Dermis blood vessel endothelial cell (primary cell): ENCODE measurements at regions not wholly inside any gene's neighbourhood (a gene's known extent, or its start where the extent isn't known, plus 50 kb on each side); places are given as distances from the start of the nearest gene placed in this dataset.

Experiments
- DNase-seq: peaks from one replicate; pipeline ENCODE4 v3.0.0; 2010

DNA sequence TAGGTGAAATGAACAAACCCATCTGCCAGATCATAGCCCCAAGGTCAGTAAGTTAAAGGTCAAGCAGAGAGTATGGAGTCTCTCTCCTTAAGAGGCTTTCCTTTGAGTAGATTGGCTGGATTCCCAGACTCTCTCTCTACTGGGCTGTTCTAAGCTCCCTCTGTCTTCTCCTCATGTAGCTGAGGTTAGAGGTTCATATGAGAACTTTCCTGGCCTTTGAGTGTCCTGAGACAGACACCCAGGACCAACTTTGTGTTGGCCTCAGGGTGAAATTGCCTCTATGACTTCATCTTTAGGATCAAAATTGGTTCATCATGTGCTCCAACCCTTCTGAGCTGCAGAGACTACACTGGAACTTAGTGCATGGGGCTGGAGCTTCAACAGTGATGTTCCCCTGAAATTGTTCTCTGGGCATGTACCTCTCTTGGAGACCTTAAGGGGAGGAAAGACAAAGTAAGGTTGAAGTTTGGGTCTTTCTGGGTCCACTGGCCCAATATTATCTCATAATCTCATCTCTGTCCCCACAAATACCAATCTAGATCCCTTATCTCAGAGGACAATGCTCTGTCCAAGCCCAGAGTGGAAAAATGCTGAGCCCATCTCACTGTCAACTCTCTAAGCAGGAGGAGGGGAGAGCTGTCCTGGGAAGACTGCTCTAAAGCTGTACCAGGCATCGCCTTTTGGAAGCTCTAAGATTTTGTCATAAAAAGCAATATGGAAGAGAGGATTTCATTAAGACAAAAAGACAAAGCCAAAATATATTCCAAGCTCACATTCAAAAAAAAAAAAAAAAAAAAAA is 177.3 kb upstream of the ARL4C start:
- no peak for DNase-seq

DNA sequence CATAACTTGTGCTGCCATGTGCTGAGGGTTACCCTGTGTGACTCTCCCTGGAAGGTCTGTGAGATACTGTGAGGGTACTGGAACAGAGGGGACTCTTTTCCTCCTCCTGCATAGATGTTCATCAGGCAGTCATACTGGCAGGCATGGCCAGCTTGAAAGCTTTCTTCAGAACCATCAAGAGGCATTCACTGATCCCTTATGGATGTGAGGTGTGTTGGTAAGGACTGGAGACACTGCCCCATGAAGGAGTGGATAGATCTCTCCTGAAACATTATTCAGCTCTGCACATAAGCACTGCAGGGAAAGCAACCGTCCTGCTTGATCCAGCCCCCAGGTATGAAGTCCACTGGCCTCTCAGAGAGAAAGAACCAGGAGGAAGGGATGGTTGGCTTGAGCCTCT is 176.6 kb upstream of the ARL4C start:
- DNase-seq, result no peak

DNA sequence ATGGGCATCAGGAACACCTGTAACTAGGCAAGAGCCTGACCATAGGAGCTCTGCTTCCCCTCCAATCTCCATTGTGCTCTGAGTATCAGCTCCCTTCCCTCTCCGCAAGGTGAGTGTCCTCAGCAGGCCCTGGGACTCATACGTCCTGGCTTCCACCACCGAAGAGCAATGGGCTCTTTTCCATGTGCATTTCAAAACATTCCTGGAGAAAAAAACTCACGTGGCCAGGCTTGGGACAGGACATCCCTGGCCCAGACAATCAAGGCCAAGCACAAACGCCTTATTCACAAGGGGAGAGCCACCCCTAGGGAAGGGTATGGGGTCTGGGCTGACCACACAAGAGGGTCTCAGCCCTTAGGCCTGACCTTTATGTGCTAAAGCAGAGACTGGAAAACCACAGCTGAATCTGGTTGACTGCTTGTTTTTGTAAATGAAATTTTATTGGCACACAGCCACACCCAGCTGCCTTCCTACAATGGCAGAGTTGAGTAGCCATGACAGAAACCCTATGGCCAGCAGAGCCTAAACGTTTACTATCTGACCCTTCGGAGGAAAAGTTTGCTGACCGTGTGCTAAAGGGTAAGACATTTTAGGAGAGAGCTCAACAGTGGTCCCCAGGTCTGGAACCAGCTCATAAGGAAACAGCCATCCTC is 175.7 kb upstream of the ARL4C start:
- DNase-seq, result peak; percentile 34

DNA sequence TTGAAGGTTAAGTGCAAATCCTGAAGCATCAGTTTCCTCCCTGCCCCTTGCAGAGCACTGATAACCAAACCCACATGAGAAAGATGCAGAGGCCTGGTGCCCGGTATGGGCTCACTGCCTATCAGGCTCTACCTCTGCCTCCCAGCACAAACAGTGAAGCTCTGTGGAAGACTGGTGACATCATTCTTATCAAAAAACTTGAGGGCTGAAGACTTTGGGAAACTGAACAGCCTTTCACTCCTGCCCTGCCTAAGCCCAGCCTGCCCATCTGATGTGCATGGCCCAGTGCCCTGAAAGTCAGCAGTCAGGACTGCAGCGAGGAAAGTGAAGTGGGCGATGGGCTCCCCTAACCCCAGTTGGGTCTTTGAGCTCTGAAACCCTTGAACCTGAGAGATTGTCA is 174.8 kb upstream of the ARL4C start:
- no peak for DNase-seq

DNA sequence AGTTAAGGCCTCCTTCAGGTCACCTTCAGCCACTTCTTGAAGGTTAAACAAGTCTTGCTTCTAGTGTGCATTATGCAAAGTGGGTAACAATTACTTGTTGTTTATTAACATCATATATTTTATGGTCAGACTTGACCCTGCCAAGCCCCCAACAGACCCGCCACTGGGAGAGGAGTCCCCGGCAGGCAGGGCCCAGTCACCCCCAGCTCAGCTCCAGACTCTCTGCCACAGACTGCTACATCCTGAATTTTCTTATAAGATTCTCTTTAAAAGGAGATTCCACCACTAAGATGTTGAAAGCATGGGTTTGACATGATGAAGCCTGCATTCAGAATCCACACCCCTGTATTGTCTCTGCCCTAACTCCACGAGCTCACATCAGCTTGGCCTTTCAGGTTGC is 174.3 kb upstream of the ARL4C start:
- DNase-seq, result no peak

DNA sequence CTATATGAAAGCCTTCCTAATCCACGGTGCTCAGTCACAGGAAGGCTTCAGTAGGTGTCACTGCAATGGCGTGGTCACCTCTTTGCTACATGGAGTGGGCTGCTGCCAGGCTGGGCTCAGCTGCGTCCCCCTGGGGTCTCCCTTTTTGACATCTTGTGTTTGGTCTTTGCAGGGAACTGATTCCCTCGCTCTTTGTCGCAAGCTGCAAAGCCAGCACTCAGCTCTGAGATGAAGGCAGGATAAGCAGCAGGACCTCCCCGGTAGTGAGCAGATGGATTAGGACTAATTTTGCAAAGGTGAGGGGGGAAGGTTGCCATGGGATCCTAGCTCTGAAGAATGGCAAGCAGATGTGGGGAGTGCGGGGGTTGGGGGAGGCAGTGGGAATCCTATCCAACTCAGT is 173.9 kb upstream of the ARL4C start:
- no peak for DNase-seq

DNA sequence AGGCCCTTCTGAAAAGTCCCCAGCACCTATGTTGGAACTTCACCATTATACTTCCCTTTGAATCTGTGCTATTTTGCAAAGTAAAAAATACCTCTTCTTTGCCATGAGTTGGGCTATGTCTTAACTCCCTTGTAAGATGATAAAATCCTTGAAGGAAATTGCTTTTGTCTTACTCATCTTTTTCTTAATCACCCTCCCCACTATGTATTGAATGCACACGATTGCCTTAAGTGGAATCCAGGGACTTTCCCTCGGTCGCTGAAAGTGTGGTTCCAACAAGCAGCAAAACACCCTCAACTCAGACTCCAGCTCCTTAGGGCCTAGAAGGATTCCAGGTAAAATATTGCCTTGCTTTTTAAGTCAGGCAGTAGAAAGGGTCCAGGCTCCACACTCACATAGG is 173.2 kb upstream of the ARL4C start:
- peak; percentile 69 for DNase-seq

DNA sequence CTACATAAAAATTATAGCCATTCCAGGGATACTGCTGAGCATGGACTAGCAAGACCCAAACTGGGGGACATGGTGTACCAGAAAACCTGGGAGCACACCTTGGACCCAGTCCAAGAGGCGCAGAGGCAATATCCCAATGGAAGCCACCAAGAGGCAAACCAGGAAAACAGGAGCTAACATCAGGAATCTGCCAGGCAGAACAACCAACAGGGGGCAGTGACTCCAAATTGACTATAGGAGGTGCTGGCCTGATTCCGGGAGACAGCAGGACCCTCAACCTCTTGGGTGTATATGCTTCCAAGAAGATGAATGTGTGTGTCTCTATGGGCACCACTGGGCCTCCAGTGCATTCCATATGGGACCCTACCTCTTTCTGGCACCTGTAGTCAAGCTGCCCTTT is 172.7 kb upstream of the ARL4C start:
- no peak for DNase-seq

DNA sequence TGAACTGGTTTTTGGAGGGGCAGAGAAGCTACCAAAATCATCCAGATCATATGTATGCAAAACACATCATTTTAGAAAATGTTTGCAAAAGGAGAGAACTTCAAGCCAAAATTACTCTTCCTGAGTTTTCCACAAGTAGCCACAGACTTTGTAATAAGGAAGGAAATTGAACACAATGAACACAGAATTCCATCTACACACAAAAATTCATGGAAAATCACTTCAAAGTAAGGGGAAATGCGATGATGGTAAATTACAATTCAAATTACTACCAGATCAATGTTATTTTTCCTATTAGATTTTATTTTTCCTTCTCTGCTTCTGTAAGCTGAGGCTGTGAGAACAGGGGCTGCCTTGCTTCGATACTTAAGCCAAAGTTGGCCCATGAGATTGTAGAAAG is 172.1 kb upstream of the ARL4C start:
- peak; percentile 62 for DNase-seq

DNA sequence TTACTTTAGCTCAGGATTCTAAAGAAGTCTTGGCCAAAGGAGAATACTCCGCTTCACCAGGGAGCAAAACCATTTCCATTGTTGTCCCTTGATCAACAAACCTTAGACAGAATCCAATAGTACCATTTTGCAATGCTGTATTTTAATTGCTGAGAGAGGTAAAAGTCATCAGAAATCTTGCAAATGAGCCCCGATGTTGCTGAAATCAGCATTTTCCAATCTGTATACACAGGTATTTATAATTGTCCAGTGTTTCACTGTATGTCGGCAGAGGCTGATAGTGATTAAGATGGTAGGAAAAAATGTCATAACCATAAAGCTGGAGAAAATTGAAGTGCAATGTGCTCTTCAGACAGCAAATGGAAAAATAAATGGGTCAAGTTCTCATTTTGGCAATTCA is 170.0 kb upstream of the ARL4C start:
- no peak for DNase-seq

DNA sequence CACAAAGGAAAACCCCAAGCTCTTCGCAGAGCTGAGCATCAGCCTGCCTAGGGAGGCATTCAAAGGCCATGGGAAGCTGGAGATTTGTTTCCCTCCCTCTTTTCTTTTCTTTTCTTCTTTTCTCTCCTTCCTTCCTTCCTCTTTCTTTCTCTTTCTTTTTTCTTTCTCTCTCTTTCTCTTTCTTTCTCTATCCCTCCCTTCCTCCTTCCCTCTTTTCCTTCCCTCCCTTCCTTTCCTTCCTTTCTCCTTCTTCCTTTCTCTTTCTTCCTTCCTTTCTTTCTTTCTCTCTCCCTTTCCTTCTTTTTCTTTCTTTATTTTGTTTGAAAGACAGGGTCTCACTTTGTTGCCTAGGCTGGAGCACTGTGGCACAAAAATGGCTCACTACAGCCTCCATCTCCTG is 168.4 kb upstream of the ARL4C start:
- DNase-seq, result no peak

DNA sequence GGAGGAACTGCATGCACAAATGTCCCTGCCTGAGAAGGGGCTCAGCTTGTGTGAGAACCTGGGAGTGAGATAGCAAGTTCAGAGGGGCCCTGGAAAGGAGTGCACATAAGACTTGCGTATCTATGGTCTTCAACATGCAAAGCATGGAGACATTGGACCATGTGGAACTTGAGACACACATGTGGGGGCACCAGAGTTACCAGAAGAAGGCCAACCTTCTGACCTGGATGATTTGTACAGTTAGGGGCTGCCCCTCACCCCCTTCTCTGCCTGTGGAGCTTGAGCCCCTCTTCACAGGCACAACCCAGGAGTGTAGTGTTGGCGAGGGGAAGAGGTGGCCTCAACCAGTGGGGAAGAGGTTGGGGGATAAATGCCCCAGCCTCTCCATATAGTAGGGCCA is 165.0 kb upstream of the ARL4C start:
- no peak for DNase-seq

DNA sequence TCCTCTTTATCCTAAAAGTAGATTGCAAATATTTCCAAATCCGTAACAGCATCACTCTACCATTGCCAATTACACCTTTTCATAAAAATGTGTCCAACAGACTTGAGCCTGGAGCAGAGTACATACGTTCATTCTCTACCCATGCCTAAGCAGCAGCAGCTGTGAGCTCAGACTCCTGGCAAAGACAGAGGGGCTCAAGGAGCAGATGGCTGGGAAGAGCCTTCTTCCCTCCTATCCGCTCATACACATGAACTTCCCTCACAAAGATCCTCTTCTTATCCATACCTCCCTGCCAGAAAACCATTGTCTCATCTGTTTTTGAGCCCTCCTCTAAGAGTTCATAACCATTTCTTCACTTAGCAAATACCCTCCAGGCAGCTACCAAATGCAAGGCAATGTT is 164.3 kb upstream of the ARL4C start:
- no peak for DNase-seq

DNA sequence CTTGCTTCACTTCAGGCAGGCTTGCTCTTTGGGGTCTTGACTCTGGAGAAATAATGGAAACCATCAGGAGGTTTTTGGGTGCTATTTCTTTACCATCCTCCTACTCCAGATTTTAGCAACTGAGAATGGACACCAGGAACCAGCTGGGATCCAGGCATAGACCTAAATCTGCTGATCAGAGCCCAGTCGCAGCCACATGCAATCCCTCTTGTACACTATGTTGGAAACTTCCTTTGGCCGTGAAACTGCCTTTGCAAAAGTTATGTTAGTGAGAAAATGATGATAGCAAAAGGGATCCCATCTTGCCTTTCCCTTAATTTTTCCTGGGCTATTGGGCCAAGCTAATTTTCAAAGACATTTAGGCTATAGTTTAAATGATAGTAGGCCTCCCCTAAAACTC is 158.8 kb upstream of the ARL4C start:
- no peak for DNase-seq

DNA sequence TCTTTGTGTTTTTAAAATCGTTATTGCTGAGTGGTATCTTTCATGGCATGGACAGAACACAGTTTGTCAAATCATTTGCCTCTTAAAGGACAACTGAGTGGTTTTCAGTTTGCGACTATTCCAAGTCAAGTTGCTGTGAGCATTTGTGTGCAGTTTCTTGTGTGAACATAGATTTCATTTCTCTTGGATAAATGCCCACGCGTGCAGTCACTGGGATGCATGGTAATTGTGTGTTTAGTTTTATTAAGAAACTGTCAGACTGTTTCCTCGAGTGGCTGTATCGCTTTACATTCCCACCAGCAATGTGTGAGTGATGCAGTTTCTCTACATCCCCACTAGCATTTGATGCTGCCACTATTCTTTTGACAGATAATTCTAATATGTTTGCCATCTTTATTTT is 154.0 kb upstream of the ARL4C start:
- DNase-seq, result no peak

DNA sequence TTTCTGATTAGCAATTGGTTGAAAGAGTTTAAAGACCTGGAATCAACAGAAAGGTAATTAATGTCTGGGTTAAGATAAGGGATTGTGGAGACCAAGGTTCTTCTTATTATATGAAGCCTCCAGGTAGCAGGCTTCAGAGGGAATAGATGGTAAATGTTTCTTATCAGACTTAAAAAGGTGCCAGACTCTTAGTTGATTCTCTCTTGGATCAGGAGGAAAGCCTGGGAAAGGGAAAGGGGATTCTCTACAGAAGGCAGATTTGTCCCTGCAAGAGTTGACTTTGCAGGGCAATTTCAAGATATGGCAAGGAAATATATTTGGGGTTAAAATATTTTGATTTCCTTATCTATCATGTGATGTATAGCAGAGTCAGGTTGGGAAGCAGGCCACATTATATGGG is 153.1 kb upstream of the ARL4C start:
- no peak for DNase-seq

DNA sequence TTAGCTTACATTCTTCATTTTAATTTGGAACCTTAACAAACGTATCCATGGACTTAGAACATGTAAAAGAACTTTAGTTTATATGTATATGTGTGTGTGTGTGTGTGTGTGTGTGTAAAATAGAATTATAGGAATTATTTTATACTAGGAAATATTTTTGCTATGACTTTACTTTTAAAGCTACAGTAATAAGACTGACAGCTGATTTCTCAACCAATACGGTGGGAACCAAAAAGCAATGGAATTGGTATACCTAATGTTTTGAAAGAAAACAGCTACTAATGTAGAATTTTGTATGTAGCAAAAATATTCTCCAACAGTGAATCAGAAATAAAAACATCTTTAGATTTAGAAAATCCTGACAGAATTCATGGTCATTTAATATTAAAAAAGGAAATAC is 146.5 kb upstream of the ARL4C start:
- DNase-seq, result no peak

DNA sequence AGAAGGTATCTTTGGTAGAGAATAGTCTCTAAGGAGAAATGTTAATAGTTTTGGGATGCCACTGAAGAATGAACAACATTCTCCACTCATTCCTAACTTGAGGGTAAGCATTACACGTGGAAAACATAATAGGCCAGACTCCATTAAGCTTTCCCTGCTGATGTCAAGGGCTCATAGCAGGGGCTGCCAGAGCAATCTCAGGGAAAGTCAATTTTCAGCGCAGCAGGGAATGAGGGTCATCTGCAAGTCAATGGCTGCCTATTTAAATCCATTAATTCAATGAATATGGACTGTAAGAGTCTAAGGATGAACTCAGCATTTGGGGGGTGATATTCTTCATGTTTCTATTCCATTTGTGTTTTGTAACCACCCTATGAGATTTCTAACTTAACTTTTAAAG is 144.2 kb upstream of the ARL4C start:
- no peak for DNase-seq

DNA sequence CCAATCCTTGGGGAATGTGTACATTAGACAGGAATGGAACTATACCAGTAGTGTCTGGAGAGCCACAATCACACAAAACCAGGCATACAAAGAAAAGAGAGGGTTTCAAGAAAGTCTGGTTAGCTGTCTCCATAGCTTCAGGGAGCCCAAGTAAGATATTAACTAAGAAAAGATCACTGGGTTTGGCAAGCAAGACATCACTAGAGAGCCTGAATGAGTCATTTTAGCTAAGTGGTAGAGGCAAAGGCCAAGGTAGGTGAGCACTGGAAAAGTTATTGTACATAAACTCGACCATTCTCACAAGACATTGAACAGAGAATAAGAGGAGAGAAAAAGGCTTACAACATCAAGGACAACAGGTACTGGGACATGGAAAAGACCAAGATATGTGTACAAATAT is 143.8 kb upstream of the ARL4C start:
- DNase-seq, result no peak

DNA sequence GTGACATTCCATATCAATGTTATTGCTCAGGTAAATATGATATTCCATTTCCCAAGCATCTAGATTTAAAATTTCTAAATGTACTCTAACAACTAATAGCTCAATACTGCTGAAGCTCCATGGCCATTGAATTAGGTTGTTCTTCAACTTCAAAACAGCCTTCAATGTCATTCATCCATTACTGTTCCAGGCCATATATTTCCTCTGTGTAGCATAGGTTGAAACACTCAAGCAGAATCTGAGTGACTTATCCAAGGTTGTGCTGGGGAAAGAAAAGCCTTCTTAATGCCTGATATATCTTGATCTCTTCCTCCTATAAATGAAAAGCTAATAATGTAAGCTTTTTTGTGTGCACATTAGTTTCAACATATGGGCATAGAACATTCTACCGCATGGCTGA is 142.1 kb upstream of the ARL4C start:
- no peak for DNase-seq

DNA sequence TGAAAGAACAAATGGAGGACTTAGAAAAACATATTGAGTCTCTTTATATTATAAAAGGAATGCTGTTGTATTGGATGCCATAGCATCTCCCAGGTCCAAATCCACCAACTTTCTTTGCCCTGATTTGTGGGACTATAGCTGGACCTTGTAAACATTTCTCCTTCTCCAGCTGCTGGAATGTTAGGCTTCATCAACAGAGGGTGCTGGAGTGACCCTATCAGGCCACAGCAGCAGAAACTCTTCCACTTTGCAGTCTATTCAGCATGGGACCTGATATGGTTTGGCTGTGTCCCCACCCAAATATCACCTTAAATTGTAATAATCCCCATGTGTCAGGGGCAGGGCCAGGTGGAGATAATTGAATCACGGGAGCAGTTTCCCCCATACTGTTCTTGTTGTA is 138.4 kb upstream of the ARL4C start:
- peak; percentile 28 for DNase-seq

DNA sequence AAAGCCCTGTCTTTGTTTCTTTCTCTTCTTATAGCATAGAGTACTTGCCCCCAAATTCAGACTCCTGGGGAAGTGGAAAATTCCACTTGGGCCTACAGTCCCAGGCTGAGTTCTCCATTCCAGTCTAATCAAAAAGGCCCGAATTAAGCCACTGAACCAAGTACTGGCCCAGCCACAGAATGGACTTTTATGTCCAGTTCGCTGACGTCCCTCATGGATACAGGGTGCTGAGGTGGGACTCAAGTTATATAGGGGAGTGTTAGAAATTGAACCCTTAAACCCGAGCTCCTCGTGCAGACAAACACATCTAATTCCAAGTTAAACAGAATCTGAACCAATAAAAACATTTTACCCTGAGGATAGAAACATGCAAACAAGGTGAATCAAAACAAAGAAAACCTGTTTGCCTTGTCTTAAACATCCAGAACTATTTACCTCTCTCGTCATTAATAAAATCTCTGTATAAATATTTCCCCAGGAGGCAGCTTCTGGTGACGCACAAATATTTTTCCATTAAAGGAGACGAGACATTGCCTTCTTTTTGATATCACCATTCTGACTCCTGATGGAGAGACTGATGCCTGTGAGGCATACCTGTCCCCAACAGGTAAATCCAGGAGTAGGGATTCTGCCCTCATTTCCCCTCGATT is 136.8 kb upstream of the ARL4C start:
- no peak for DNase-seq

DNA sequence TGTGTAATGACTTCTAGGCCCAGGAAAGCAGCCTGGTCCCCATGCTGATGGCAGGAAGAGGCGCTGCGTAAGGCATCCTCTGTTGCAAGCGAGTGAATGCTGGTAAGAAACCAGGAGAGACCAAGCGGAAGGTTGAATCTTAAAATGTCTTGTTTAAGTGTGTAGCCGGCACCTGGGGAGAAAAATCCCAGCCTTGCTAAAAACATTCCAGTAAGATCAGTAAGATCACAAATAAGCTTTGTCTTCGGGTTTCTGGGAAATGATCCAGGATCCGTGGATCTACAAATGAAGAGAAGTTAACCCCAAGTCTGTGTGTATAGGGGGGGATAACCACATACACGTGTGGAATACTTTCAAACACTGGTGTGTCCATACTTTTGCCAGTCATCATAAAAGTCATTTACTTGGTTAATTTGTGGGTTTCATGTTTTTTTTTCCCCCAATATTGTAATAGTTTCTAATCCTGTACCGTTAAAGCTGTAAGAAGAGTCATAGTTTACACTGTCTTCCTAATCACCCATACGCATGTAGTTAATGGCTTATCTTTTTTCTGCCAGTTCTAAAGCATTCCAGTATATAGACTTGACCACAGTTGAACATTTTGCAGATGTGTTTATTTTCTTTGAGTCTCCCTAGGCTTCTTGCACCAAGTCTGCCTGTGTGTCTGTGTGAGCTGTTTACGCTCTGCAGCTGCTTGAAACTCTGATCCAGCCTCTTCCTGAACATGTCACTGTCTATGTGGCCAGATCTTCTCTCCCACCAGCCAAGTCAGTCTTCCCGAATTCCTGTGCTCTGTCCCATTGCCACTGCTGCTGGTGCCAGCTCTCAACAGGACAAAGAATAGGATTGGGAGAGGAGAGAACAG is 135.9 kb upstream of the ARL4C start:
- DNase-seq, result no peak
